ENCODE measurements at regions not wholly inside any gene's neighbourhood (a gene's known extent, or its start where the extent isn't known, plus 50 kb on each side); places are given as distances from the start of the nearest gene placed in this dataset.

GRCh38 chr1:201703621-201704438, 125.1 kb upstream of the IPO9 start:
- DNase-seq (ENCODE audit: low spot score in 2 of 2) (peak; percentile 58 to 77), FAIRE-seq (no peak)

- no peak for DNase-seq (ENCODE audit: low spot score in 2 of 2)
- FAIRE-seq, result no peak
These were observed 124.5 kb upstream of the IPO9 start for GRCh38 chr1:201704439-201704792.

GRCh38 chr1:201705389-201705788, 123.6 kb upstream of the IPO9 start:
- no peak for DNase-seq (ENCODE audit: low spot score in 2 of 2)
- FAIRE-seq, result no peak

DNA sequence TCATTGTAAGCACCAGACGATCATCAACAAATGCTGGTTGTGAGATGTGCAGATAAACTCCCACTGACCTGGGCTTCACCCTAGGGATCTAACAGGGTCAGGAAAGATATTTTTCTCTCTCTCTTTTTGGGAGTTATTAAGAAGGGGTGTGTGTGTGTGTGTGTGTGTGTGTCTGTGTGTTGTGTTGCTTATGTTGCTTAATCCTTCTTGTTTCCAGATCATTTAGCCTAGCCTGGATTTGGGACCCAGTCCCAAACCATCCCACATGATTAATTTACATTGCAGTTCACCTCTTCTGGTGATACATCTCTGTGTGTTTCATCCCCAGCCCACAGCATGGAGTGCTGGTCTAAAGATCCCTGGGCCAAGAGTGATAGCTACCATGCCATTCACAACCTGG, 122.8 kb upstream of the IPO9 start:
- no peak for FAIRE-seq
- DNase-seq (ENCODE audit: low spot score in 2 of 2), result no peak

DNA sequence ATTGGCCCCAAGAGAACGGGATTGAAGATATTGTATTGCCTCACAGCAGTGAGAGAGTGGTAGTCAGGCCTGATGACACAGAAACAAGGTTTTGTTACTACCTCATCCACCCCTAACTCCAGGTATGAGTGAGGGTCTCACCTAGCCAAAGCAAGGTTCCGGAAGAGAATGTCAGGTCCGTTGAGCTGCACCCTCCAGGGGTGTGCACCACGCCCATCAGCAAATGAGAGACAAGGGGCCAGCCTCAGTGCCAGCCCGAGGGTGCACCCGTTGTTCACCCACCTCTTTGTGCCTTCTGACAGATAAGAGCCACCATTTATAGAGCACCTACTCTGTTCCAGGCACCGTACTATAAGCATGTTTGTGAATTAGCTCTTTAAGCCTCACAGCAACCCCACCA, 121.9 kb upstream of the IPO9 start:
- DNase-seq (ENCODE audit: low spot score in 2 of 2) (no peak), FAIRE-seq (no peak)

DNA sequence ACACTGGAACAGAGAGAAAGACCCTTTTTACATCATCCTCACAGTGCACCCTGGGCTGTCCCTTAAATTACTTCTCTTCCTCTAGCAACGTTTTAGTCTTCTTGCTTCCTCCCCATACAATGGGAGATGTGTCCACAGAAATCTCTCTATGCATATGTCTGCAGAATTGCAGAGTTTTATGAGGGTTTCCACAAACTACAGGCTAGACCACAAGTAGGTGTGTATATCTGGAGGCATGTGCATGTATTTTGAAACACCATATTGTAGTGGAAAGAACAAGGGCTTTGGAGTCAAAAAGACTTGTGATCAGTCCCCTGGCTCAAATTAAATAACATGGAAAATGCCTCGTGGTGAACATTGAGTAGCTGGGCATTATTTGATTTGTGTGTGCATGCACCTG, 121.3 kb upstream of the IPO9 start:
- DNase-seq (ENCODE audit: low spot score in 2 of 2) (no peak), FAIRE-seq (no peak)

GRCh38 chr1:201708085-201708512, 120.9 kb upstream of the IPO9 start:
- DNase-seq (ENCODE audit: low spot score in 2 of 2) (no peak), FAIRE-seq (no peak)

DNA sequence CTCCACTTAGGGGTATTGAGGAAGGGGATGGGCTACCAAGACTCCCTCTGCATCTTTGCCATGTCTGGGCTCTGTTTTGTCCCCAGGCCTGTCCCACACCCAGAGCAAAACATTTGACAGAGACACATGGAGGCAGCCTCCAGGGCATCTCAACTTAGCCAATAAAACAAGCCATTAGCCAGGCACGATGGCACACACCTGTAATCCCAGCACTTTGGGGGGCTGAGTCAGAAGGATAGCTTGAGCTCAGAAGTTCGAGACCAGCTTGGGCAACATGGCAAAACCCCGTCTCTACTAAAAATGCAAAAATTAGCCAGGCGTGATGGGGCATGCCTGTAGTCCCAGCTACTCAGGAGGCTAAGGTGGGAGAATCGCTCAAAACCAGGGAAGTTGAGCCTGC, 120.3 kb upstream of the IPO9 start:
- DNase-seq (ENCODE audit: low spot score in 2 of 2) (no peak), FAIRE-seq (no peak)

GRCh38 chr1:201709564-201710295, 119.2 kb upstream of the IPO9 start:
- no peak for FAIRE-seq
- DNase-seq (ENCODE audit: low spot score in 2 of 2), result peak in 1 of 2 donors; percentile 58

DNA sequence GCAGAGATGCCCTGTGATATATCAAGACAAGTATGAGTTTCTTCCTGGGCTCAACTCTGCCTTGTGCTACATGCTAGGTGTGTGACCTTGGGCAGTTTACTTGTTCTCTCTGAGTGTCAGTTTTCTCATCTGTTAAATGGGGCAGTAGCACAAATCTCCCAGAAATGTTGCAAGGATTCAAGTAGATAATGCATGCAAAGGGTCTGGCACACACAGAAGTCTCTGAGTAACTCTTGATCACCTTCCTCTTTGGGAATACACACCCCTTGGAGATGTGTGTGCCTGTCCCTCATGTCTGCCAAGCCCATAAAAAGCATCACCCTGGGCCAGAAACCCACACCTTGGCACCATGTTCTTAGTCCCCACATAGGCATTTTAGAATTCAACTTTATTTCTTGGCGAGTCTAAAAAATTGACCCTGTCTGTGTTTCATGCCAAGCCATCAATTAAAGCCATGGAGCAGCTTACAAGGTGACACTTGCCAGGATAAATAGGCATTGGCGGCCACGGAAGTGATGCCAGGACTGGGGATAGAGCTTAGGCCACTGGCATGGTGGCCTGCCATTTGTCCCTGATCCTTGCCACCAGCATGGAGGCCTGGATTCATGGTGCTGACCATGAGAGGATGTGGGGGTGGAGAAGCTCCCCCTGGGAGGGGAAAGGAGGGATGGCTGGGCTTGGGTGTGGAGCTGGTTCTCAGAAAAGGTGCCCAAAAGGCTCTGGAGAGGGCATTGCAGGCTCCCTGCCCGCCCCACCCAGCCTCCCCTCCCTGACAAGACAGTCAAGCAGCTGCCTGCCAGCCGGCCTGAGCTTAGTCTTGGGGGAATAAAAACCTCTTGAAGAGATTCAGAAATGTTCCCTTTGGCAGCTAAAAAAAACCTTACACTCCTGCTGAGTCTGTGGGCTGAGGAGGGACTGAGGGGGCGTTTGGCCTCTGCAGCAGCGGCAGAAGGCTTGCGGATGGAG, 118.0 kb upstream of the IPO9 start:
- no peak for DNase-seq (ENCODE audit: low spot score in 2 of 2)

DNA sequence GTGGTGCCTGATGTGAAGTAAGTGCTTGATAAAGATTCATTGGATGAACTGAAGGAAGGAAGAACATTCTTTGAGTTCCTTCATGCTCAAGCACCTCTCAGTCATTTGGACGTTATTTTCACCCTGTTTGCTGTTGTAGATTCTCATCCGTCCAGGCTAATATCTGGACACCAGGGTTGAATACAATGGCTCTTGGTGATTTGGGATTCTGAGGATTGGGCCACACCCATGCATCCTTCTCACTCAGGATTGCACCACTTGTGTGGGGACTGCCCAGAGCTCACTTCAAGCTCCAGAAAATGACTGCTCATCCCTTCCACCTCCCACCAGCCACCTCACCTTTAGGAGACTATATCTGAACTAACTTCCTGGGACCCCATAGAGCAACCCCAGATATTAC, 117.1 kb upstream of the IPO9 start:
- no peak for DNase-seq (ENCODE audit: low spot score in 2 of 2)
- FAIRE-seq, result no peak

More for the DNA sequence above, 118.0 kb upstream of the IPO9 start:
- no peak for FAIRE-seq

- DNase-seq (ENCODE audit: low spot score in 2 of 2) (no peak), FAIRE-seq (no peak)
These were observed 116.4 kb upstream of the IPO9 start for GRCh38 chr1:201712387-201713085.

DNA sequence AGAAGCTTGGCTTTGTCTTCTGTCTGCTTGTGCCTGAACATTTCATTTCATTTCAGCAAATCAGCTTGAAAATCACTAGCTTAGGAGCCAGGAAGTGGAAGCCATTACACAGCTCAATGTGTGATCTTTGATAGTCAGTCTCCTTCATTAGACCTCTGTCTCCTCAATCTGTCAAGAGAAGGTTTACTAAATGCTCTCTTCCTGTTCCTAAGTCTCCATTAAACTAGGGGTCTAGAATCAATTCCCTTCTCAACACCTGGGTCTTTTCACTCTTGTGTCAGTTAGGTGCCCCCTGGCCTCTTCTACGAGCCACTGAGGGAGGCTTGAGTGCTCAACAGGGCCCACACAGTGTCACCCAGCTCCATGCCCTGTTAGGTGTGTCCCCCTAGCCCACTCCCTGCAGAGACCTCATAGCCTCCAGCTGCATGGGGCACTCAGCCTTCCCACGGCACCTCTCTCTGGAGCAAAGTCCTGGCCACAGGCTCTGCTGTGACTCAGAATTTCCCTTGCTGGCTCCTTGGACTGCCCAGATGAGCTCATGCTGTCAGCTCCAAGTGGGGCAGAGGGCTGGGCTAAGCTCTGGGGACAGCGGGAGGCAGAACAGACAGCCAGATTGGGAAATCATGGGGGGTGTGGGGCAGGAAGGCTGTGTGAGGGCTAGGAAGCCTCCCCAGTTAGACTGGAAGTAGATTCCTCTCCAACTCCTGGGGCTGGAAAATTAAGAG, 115.7 kb upstream of the IPO9 start:
- FAIRE-seq (no peak), DNase-seq (ENCODE audit: low spot score in 2 of 2) (peak in 1 of 2 donors; percentile 73)

DNA sequence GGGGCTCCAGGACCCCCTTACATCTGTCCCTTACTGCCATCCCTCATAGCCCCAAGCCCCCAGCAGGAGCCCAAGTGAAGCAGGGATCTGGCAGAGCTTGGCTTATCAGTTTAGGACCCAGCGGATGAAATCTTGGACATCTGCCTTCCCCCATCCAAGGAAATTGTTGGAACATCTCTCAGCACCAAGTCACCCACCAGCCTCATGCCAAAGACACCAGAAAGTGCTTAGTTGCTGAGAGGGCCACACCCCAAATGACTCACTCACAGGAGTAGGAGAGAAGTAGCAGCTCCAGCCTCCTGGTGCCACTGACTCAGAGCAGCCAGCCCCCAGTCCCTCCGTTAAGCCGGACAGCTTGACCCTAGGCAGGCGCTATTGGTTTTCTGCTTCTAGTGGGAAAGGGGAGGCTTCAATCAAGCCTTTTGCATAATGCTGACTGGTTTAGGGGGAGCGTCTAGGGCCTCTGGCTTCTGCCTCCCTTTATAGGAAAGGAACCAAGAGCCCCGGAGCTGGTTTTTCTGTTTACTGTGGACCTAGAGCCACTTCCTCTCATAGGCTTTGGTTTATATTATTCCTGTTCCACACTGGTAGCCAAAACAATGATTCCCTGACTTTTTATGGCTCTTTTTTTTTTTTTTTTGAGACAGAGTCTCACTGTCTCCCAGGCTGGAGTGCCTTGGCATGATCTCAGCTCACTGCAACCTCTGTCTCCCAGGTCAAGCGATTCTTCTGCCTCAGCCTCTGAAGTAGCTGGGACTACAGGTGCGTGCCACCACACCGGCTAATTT, 114.2 kb upstream of the IPO9 start:
- DNase-seq (ENCODE audit: low spot score in 2 of 2) (peak in 1 of 2 donors; percentile 74), FAIRE-seq (no peak)

DNA sequence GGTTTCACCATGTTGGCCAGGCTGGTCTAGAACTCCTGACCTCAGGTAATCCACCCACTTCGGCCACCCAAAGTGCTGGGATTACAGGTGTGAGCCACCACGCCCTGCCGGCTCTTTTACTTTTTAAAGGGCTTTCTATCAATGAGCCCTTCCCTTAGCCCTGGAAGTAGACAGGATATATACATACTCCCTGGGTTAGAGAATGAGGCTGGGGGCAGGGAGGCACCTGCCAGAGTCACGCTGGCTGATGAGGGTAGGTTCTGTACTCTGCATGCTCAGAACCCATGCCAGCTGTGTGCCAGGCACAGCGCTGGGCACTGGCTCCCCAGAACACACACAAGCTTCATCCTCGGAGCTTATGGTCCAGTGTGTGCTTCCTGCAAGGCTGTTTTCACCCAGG, 113.6 kb upstream of the IPO9 start:
- DNase-seq (ENCODE audit: low spot score in 2 of 2) (no peak), FAIRE-seq (no peak)

DNA sequence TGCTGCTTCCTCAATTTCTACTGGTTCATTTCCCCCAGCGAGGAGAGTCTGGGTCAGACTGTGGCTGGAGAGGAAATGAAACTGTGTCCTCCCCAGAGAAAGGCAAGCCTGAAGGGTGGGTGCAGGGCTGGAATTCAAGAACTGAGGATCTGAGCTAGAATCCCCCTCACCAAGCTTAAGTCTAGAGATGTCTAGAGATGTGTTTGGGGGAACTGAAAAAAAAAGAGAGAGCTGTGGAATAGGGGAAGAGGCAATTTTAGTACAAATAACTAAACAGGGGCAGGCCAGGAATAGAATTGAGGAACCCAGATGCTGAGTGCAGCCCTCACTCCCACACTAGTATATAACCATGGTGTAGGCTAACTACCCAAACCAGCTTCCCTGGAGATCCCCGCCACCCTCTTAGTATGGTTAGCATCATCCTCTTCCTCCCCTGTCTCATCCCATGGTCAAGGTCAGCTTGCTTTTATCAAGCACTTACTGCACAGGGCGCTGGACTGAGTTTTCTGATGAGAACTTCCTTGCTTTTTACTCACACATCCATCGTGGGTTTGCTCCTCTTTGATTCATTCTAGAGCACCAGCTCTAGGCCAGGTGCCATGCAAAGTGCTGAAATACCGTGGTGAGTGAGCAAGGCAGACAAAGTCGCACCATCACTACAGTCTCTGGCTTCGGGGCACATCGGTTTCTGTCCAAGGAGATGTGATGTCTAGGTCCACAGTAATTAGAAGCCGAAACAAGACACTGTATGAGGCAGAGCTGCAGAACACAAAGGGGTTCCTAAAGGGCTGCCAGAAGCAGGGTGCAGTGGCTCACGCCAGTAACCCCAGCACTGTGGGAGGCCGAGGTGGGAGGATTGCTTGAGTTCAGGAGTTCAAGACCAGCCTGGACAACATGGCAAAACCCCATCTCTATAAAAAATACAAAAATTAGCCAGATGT, 112.9 kb upstream of the IPO9 start:
- DNase-seq (ENCODE audit: low spot score in 2 of 2) (no peak), FAIRE-seq (no peak)

- DNase-seq (ENCODE audit: low spot score in 2 of 2), result no peak
These were observed 112.2 kb upstream of the IPO9 start for GRCh38 chr1:201716742-201717135.

DNA sequence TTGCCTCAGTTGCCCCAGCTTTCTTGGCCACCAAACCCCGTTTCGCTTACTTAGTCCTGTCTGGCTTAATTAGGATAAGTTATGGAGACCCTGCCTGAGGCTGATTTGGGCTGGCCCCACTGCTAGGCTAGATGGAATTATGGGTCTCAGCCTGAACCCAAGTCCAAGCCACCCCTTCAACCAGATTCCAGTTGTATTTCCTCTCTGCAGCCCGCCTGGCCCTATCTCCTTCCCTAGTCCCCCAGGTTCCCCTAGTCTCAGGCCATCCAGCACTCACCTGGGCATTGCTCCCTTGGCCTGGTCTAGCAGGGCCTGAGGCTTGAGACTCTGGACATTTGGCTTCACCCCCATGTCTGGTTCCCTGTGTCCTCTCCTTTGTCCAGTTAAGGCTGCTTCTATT, 111.7 kb upstream of the IPO9 start:
- DNase-seq (ENCODE audit: low spot score in 2 of 2), result no peak
- FAIRE-seq, result no peak

More at GRCh38 chr1:201716742-201717135, 112.2 kb upstream of the IPO9 start:
- FAIRE-seq, result no peak

All from frontal cortex (tissue), 3 donors.